Stimulated activated naive CD8-positive, alpha-beta T cell treated with anti-CD3 and anti-CD28 coated beads, Interleukin-15, amount 100 ng/mL, for 72 hours (primary cell): ENCODE measurements at regions not wholly inside any gene's neighbourhood (a gene's known extent, or its start where the extent isn't known, plus 50 kb on each side); places are given as distances from the start of the nearest gene placed in this dataset.
"Not testable (repeated sequence)": the region's sequence is repeated elsewhere in the genome, so short reads cannot be mapped to it uniquely, and the experiment has no call there.

Source experiments
- ATAC-seq: fragments of 150-1000 bp; cut with Tn5 transposase; 2 replicates; pipeline ENCODE4 v1.10.0; 2021; ENCODE audit warnings: mild to moderate bottlenecking, moderate library complexity
- DNase-seq, 2 donors: peaks; one replicate each; pipeline ENCODE4 v3.0.0; 2021 to 2022
- H3K27ac Mint-ChIP-seq, 2 donors: one replicate each; pipeline ENCODE4 v1.8.0; 2022; ENCODE audit warnings: mild to moderate bottlenecking in 2 of 2, mixed read lengths in 2 of 2, moderate library complexity in 2 of 2
- H3K27me3 Mint-ChIP-seq: one replicate; pipeline ENCODE4 v1.8.0; 2022; ENCODE audit warnings: mixed read lengths
- H3K4me1 Mint-ChIP-seq: one replicate; pipeline ENCODE4 v1.8.0; 2022; ENCODE audit warnings: mild to moderate bottlenecking, mixed read lengths
- H3K4me3 Mint-ChIP-seq, 2 donors: one replicate each; pipeline ENCODE4 v1.8.0; 2022; ENCODE audit warnings: mild to moderate bottlenecking in 2 of 2, mixed read lengths in 2 of 2, moderate library complexity in 1 of 2
- H3K9me3 Mint-ChIP-seq, 2 donors: one replicate each; pipeline ENCODE4 v1.8.0; 2022; ENCODE audit warnings: mixed read lengths in 2 of 2

DNA sequence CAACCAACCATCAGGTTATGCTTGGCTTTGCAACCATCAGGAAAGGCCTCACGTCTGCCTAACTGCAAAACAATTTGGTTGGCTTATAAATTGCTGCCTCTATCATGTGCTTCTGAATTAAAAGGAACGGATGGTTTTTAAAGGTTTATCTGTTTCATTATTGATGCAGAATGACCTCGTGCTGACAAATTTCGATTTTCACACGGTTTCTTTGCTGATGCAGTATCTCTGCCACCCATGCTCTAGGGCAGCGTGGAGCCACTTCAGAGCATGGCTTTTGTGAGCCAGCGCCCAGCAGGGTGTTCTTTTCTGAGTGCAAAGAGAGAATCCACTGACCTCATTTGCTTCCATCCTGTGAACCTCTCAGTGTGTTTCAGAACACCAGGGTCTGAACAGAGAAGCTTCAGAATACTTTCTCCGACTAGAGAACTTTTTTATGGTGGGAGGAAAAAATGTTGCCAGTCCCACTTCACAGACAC is 143.1 kb upstream of the L3MBTL4 start:
- Mint-ChIP-seq H3K9me3 (no peaks in the 10 kb centered on the region), H3K27ac (no peak overlapping the region), H3K4me3 (no peak overlapping the region), H3K4me1 (no peaks in the 10 kb centered on the region), H3K27me3 (no peaks in the 10 kb centered on the region)
- no peak for DNase-seq
- no peak for ATAC-seq

DNA sequence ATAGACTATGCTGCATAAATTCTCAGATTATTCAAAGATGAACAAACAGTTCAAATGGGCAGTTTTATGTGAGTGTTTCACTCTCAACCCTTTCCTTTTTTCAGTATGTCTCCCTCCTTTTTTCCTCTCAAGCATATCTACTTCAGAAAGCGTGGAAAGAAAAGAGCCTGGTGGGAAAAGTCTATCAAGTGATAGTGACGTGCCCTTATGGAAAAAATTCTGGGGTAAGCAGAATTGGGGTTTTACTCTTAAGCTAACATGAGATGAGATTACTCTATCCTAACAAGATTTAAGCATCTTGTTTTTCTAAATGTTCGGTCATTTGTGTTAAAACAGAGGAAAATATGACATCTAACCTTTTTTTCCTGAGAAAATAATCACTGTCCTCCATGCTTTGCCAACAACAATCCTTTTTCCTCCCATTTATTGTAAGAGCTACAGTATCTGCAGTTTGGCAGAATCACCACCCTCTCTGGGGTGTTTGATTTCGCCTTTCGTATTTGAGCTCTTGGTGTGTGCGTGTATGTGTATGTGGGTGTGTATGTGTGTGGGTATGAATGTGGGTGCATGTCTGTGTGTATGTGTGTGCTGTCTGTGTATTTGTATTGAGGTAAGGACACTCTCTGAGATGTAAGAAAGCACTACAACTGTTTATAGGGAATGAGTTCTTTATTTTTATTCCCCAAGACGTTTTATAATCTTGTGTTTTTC is 143.9 kb upstream of the L3MBTL4 start:
- Mint-ChIP-seq H3K9me3 (no peaks in the 10 kb centered on the region), H3K27ac (no peak overlapping the region), H3K27me3 (no peaks in the 10 kb centered on the region), H3K4me3 (no peak overlapping the region), H3K4me1 (no peaks in the 10 kb centered on the region)
- no peak for ATAC-seq
- DNase-seq = no peak

DNA sequence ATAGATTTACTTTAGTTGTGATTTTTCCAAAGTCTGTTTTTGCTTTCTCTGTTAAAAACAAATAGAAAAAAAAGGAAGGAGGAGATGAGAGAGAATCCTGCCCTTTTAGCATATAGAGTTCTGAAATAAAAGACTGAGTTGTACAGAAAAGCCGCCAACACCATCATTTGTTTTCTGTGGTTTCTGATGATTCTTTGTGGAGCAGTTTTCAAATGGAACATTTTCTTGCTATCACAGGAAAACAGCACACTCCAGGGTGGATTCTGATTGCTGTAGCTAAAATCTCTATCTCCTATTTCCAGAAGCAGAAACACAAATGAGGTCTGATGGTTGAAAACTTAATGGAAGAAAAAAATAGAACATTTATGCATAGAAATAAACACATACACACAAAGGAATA is 144.6 kb upstream of the L3MBTL4 start:
- Mint-ChIP-seq H3K9me3 (no peaks in the 10 kb centered on the region), H3K27me3 (no peaks in the 10 kb centered on the region), H3K4me1 (no peaks in the 10 kb centered on the region), H3K27ac (no peak overlapping the region), H3K4me3 (no peak overlapping the region)
- DNase-seq = no peak
- ATAC-seq = no peak

DNA sequence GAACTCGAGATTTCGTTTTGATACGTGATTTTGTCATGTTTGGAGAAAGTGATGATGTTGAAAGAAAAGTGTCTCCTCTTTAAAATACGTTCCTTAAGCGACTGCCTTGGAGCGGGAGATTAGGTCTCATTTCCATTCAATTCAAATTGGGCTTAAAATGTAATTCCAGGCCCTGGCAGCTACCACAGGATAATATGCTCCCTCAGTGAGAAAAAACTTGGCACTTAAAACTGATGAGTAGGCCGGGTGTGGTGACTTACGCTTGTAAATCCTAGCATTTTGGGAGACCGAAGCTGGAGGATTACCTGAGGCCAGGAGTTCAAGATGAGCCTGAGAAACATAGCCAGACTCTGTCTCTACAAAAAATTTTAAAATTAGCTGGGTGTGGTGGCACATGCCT is 146.3 kb upstream of the L3MBTL4 start:
- no peak for ATAC-seq
- Mint-ChIP-seq H3K4me3 (no peak overlapping the region), H3K27me3 (no peaks in the 10 kb centered on the region), H3K27ac (no peak overlapping the region), H3K9me3 (no peaks in the 10 kb centered on the region), H3K4me1 (no peaks in the 10 kb centered on the region)
- no peak for DNase-seq

DNA sequence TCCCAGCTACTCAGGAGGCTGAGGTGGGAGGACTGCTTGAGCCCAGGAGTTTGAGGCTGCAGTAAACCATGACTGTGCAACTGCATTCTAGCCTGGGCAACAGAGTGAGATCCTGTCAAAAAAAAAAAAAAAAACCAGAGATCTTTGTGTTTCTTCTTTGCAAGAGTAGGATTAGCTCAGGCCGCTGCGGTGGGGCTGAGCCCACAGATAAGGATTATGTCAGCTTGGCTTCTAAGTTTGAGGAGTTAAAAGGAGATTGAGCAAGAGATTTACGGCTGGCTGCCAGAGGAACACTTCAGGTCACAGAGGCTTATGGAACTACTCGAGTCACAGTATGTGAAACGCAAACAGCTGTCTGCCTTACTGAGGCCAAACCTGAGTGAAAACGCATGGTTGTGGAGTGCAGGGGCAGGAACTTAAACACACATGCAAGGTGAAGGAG is 146.7 kb upstream of the L3MBTL4 start:
- ATAC-seq (no peak), DNase-seq (no peak)
- H3K4me3 Mint-ChIP-seq = no peak overlapping the region
- H3K27me3 Mint-ChIP-seq = no peaks in the 10 kb centered on the region
- H3K9me3 Mint-ChIP-seq = no peaks in the 10 kb centered on the region
- H3K4me1 Mint-ChIP-seq = no peaks in the 10 kb centered on the region
- H3K27ac Mint-ChIP-seq = no peak overlapping the region

DNA sequence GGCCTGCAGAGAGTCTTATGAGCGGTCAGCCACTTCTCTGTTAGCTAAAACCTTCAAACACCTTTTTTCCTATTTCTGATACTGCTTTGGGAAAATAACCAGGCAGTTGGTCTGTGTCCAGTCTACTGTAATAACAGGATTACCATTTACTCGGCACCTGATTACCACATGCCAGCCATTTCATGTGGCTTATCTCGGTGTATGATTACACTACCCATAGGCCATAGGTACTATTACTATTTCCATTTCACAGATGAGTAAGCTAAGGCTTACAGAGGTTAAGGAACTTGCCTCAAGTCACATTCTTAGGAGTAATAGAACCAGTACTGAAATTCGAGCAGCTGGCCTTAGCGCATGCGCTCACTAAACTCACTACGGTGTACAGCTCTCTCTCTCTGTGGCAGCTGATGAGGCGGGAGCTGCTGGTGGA is 147.2 kb upstream of the L3MBTL4 start:
- Mint-ChIP-seq H3K27ac (no peak overlapping the region), H3K4me3 (no peak overlapping the region), H3K4me1 (no peaks in the 10 kb centered on the region), H3K27me3 (no peaks in the 10 kb centered on the region), H3K9me3 (no peaks in the 10 kb centered on the region)
- no peak for ATAC-seq
- DNase-seq = no peak

DNA sequence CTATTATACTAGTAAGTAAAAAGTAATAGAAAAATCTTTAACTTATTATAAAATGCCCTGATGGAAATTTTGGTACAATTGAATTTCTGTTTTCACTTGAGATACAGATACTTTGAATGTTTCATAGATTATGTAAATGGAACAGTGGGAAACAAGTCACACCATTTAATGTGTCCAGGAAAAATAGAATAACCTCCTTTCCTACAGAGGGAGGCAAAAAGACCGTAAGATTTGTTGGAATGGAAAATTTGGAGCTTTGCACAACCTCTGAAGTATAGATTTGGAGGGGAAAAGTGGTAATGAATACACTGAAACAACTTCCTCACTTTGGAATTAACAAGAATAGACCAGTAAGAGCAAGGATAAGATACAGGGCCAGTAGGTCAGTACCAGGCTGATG is 149.2 kb upstream of the L3MBTL4 start:
- Mint-ChIP-seq H3K27me3 (no peaks in the 10 kb centered on the region), H3K4me1 (no peaks in the 10 kb centered on the region), H3K27ac (no peak overlapping the region), H3K9me3 (peaks cover 0 to 9% of the 10 kb centered on the region in 2 donors), H3K4me3 (no peak overlapping the region)
- ATAC-seq (no peak), DNase-seq (no peak)

DNA sequence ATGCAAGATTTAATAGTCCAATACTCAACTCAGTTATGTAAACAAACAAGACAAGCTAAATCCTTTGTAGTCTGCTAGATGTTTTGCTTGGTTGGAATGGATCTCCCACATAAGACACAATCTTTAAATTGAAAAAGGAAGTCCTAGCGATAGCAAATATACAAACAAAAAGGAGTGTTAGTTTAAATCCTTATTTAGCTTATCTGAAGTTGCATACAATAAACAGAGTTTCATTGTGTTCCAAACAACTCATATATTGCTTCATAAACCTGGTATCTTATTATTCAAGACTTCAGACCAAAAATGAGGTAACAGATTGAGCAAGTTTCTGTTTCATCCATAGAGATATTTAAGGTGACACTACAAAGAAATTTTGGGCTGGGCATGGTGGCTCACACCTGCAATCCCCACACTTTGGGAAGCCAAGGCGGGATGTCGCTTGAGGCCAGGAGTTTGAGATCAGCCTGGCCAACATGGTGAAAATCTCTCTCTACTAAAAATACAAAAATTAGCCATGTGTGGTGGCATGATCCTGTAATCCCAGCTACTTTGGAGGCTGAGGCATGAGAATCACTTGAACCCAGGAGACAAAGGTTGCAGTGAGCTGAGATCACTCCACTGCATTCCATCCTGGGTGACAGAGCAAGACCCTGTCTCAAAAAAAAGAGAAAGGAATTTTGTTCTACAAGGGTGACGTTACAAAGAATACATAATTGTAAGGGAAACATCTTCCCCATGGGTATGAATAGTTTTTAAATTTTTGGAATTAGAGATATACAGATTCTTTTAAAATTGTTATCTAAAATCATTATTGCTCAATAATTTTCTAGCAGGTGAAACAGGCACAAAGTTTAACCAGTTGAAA is 150.5 kb upstream of the L3MBTL4 start:
- Mint-ChIP-seq H3K9me3 (peaks cover 0 to 9% of the 10 kb centered on the region in 2 donors), H3K4me3 (no peak overlapping the region), H3K27me3 (no peaks in the 10 kb centered on the region), H3K27ac (no peak overlapping the region), H3K4me1 (no peaks in the 10 kb centered on the region)
- ATAC-seq (no peak), DNase-seq (no peak)

DNA sequence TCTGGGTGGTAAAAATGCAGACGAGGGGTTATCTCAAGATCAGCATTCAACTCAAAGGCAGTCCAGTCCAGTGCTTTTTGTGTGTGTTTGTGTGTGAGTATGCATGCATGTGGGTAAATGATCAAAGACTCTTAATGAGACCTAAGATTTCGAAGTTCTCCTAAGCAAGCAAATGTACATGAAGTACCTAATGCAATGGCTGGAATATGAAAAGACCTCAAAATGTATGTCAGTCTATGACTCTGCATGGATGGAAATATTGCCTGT is 151.0 kb upstream of the L3MBTL4 start:
- DNase-seq = no peak
- ATAC-seq = no peak
- Mint-ChIP-seq H3K9me3 (peaks cover 0 to 9% of the 10 kb centered on the region in 2 donors), H3K27me3 (no peaks in the 10 kb centered on the region), H3K4me1 (no peaks in the 10 kb centered on the region), H3K4me3 (no peak overlapping the region), H3K27ac (no peak overlapping the region)

DNA sequence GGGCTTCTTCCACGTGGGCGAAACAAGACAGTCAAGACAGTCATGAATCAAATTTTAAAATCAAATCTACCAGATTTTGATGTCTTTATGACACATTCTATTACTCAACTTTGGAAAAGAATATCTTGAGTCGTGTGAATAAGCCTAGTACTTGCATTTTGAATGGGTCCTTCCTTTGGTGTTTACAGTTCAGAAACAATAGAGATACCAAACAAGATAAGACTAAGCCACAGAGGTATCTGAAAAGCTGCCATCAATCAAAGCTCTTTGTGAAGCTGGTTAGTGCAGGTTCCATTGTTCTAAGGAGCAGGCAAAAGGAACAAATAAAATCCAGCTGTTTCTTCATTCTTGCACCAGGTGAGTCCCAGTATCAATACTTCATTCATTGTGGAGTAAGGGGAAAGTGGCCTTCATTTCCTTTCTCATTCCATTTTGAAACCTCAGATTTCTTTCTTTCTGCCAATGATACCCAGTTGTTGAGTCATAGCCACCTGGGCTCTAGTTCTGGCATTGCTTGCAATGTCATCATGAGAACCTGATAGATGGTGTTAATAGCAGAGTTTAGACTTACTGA is 151.7 kb upstream of the L3MBTL4 start:
- DNase-seq (no peak), ATAC-seq (no peak)
- Mint-ChIP-seq H3K27ac (peak overlapping the region in 1 of 2 donors; percentile 19), H3K4me1 (no peaks in the 10 kb centered on the region), H3K27me3 (peaks cover 2% of the 10 kb centered on the region), H3K9me3 (peaks cover under 1 to 11% of the 10 kb centered on the region in 2 donors), H3K4me3 (no peak overlapping the region)

DNA sequence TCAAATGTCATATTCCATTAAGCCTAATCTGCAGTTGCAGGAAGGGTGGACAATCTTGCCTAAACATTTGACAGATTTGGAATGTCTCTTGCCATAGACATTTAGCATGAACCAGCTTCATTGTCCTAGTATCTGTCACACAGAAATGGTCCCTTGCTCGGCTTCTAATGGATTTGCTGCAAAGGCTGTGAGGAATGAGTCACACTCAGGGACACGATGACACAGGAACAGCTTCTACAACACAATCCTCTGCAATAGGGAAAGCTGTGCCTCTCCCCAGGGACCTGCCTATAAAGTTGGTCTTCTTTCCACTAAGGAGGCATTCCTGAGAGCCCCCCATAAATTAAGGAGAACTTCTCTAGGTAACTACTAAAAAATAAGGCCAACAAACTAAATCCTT is 155.1 kb upstream of the L3MBTL4 start:
- Mint-ChIP-seq H3K4me3 (no peak overlapping the region), H3K27me3 (peaks cover 7% of the 10 kb centered on the region), H3K4me1 (no peaks in the 10 kb centered on the region), H3K27ac (no peak overlapping the region), H3K9me3 (peaks cover 6 to 16% of the 10 kb centered on the region in 2 donors)
- no peak for DNase-seq
- no peak for ATAC-seq

DNA sequence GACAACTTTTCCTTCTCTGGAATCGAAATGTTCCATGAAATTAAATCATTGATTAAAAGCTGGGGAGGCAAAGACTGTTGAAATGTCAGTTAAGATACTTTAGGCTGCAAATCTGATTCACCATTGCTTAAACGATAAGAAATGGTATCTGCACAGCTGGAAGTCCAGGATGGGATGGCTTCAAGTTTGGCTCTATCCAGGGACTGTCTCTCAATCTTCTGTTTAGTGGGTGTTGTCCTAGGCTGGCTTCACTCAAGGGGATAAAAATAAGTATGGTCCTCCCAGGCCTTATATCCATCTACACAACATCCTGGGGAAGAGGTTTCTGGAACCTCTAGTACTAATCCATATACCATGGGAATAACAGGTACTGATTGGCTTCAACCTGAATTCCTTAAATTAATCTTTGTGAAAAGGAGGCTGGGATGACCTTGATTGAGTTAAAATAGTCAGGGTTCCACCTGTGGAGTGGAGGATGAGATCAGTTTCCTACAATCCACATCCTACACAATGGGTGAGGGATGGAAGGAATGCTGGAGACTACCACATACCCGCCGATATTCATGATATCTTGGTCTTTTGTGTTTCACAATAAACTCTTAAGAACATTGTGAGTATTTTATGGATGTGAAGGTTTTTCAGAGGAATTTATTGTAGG is 156.0 kb upstream of the L3MBTL4 start:
- no peak overlapping the region for H3K4me3 Mint-ChIP-seq
- H3K4me1 Mint-ChIP-seq = no peaks in the 10 kb centered on the region
- peaks cover 9 to 16% of the 10 kb centered on the region in 2 donors for H3K9me3 Mint-ChIP-seq
- peaks cover 7% of the 10 kb centered on the region for H3K27me3 Mint-ChIP-seq
- no peak for ATAC-seq
- no peak for DNase-seq
- no peak overlapping the region for H3K27ac Mint-ChIP-seq

DNA sequence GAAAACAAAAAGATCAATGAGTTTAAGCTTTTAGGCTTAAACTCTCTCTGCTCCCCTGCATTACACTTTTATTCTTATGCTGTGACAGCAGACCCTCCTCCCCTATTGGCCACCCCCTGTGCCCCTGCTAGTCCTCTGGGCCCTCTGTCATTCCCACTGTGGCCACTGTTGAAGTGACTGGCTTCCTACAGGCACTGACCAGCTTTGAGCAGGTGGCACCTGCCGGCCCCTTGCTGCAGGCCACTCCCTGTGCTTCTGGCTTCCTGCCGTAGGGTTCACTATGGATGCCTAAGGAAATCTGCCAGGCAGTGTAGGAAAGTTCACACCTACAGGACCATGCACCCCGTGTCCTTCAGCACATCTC is 156.5 kb upstream of the L3MBTL4 start:
- H3K4me3 Mint-ChIP-seq = no peak overlapping the region
- ATAC-seq = no peak
- peaks cover 7% of the 10 kb centered on the region for H3K27me3 Mint-ChIP-seq
- H3K27ac Mint-ChIP-seq = no peak overlapping the region
- no peak for DNase-seq
- no peaks in the 10 kb centered on the region for H3K4me1 Mint-ChIP-seq
- H3K9me3 Mint-ChIP-seq = peaks cover 13 to 16% of the 10 kb centered on the region in 2 donors

DNA sequence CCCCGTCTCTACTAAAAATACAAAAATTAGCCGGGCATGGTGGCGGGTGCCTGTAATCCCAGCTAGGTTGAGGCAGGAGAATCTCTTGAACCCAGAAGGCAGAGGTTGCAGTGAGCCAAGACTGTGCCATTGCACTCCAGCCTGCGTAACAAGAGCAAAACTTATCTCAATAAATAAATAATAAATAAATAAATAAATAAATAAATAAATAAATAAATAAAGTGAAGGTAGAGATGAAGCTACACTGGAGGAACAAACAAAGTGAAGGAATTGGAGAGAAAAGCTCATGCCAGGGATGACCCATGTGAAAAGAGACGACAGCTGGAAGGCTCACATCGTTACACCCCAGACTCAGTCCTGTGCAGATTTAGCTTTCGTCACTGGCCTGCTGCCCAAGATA is 157.3 kb upstream of the ARHGAP28 start:
- not testable (repeated sequence) for DNase-seq, H3K27me3 Mint-ChIP-seq, ATAC-seq, H3K4me3 Mint-ChIP-seq, H3K27ac Mint-ChIP-seq, H3K4me1 Mint-ChIP-seq
- peaks cover 14 to 16% of the 10 kb centered on the region in 2 donors for H3K9me3 Mint-ChIP-seq

DNA sequence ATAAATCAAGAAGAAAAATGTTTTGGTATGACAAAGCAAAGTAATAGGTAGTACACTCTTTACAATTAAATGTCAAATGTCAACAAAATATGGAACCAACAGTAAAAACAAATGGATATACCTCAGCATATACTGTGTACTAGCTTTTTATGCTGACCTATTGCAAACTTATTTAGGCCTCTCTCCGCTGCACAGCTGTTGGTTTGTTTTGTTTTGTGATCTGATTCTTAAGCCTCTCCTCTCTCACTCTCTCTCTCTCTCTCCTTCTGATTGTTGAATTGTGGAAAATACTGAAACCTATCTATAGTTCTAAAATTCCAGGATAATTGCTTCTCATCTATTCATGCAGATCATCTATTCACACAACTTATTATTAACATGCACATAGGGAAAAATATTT is 154.9 kb upstream of the ARHGAP28 start:
- Mint-ChIP-seq H3K27ac (no peak overlapping the region), H3K4me3 (no peak overlapping the region), H3K9me3 (peaks cover 7 to 14% of the 10 kb centered on the region in 2 donors), H3K4me1 (no peaks in the 10 kb centered on the region), H3K27me3 (peaks cover 7% of the 10 kb centered on the region)
- DNase-seq (no peak), ATAC-seq (no peak)

DNA sequence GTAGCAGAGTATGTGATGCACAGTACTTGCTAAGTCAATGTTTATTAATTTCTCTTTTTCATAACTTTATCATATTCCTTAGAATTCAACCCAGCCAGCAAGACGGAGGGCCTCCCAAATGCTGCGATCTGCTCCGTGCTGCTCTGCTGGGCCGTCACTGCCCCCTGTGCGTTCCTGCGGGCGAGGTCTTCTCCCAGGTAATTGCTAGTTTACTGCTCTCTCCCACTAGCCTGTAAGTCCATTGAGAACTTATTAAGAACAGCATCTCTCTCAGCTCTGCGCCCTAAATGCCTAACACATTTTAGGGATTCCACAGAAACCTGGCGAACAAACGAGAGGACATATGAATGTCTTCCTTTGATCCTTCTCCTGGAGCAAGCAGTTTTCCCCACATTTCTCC is 153.6 kb upstream of the ARHGAP28 start:
- Mint-ChIP-seq H3K9me3 (peaks cover 7 to 14% of the 10 kb centered on the region in 2 donors), H3K4me1 (no peaks in the 10 kb centered on the region), H3K27me3 (peaks cover 7% of the 10 kb centered on the region), H3K4me3 (no peak overlapping the region), H3K27ac (no peak overlapping the region)
- DNase-seq = no peak
- no peak for ATAC-seq
